Choroid plexus epithelial cell (primary cell): ENCODE measurements at regions not wholly inside any gene's neighbourhood (a gene's known extent, or its start where the extent isn't known, plus 50 kb on each side); places are given as distances from the start of the nearest gene placed in this dataset.

ENCODE experiments used
- DNase-seq: peaks from one replicate; pipeline ENCODE4 v3.0.0-alpha.2; 2010; ENCODE audit warnings: low read depth
- H3K4me3 ChIP-seq: 2 replicates; pipeline ENCODE4 v1.5.1; 2011; ENCODE audit warnings: low read depth, mild to moderate bottlenecking, control low read depth, low read length, moderate library complexity
- CTCF ChIP-seq: conservative IDR thresholded peaks from 2 replicates; pipeline ENCODE4 v1.5.1; 2011; ENCODE audit warnings: low read depth, mild to moderate bottlenecking, control low read depth, inconsistent platforms, low read length, moderate library complexity

- no peak overlapping the region for H3K4me3 ChIP-seq
- no peak for TF ChIP-seq CTCF
- peak; percentile 59 for DNase-seq
Observed at GRCh38 chr2:55115761-55116597, 65.7 kb upstream of the RTN4 start.

GRCh38 chr2:55114597-55114996 lies 64.3 kb upstream of the RTN4 start:
- no peak overlapping the region for H3K4me3 ChIP-seq
- DNase-seq: no peak
- no peak for TF ChIP-seq CTCF

GRCh38 chr2:55114082-55114481 lies 63.8 kb upstream of the RTN4 start:
- no peak overlapping the region for H3K4me3 ChIP-seq
- no peak for TF ChIP-seq CTCF
- DNase-seq: no peak

DNA sequence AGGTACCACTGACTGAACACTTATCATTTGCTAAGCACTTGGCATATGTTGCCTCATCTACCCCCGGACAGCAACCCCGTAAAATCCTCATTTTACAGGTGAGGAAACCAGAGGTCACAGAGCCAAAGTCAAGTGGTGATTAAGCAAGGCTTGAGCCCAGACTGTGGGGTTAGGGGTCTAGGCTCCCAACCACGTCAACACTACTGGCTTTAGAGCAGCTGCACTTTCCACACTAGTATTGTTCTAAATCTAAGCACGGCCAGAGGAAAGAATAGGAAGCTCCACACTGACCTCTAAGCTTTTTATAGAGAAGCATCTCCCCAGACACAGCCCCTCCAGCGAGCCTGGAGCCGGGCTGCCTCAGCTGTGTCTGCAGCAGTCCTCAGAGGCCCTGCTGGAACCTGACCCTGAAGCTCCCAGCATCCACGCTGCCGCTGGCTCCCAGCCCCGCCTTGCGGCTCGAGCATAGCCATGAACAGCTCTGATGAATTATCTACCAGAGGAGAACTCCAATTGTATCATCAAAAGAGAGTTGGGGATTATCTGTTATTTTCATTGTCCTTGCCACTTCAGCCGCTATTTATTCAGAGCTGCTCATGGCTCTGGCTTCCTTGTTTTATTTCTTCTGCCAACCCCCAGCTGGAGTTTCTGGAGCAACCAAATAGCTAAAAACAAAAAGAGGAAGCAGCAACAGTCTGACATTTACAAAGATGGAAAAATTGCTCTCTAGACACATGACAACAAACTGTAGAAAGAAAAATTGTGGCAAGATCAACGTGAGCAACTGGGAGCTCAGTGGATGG lies 62.2 kb upstream of the RTN4 start:
- peak; percentile 47 for TF ChIP-seq CTCF
- DNase-seq: peak; percentile 91
- H3K4me3 ChIP-seq: no peak overlapping the region

DNA sequence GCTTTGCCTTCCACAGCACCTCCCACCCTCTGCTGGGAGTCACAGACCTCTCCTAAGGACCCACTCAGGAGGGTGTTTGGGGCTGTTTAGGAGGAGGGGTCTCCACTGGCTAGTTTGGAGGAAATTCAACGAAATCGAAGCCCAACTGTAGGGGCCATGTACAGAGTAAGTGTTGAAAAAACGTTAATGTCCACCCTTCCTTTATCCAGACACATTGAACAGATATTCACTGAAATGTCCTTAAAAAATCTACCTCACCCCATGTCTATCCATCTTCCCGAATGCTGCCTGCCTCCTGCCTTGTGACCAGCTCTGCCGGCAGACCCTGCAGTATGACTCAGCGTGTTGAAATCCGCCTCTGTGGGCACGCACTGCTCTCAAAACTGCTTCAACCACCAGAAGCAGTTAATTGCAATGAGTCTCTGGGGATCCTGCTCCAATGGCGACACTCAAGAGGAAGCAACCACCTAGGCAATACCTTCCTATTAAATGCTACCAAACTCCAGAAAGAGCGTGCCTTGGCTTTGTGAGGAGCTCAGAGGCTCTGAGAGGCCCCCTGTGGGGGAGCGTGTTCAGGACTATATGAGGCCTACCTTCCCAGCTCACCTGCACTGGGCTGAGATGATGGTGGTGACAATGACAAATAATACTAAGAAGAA lies 61.4 kb upstream of the RTN4 start:
- no peak overlapping the region for H3K4me3 ChIP-seq
- no peak for TF ChIP-seq CTCF
- DNase-seq: peak; percentile 95

- no peak for TF ChIP-seq CTCF
- no peak for DNase-seq
- no peak overlapping the region for H3K4me3 ChIP-seq
Observed at GRCh38 chr2:55111230-55111569, 60.9 kb upstream of the RTN4 start.
